GM19324 (cell line): ENCODE measurements at regions not wholly inside any gene's neighbourhood (a gene's known extent, or its start where the extent isn't known, plus 50 kb on each side); places are given as distances from the start of the nearest gene placed in this dataset.

Source experiments
- ATAC-seq: cut with Tn5 transposase; IDR thresholded peaks from one replicate; pipeline ENCODE4 v1.9.1; 2021; ENCODE audit warnings: mild to moderate bottlenecking, moderate library complexity; ENCODE audit not compliant: unreplicated experiment, low FRiP score

- no peak for ATAC-seq
Measured at GRCh38 chr14:83798421-83798820, 1731.5 kb upstream of the FLRT2 start.

- ATAC-seq, result no peak
Measured at GRCh38 chr14:83799233-83799632, 1730.7 kb upstream of the FLRT2 start.

GRCh38 chr14:83814896-83815295, 1715.0 kb upstream of the FLRT2 start:
- ATAC-seq, result no peak

GRCh38 chr14:83816761-83817160, 1713.2 kb upstream of the FLRT2 start:
- no peak for ATAC-seq

- ATAC-seq, result no peak
Measured at GRCh38 chr14:83825843-83826242, 1704.1 kb upstream of the FLRT2 start.

GRCh38 chr14:83826838-83827237, 1703.1 kb upstream of the FLRT2 start:
- ATAC-seq, result no peak

GRCh38 chr14:83827383-83827782, 1702.6 kb upstream of the FLRT2 start:
- no peak for ATAC-seq

GRCh38 chr14:83828406-83828805, 1701.5 kb upstream of the FLRT2 start:
- ATAC-seq, result no peak

GRCh38 chr14:83830316-83830715, 1699.6 kb upstream of the FLRT2 start:
- ATAC-seq, result no peak

- ATAC-seq, result no peak
Measured at GRCh38 chr14:83838226-83838625, 1691.7 kb upstream of the FLRT2 start.

GRCh38 chr14:83842547-83842946, 1687.4 kb upstream of the FLRT2 start:
- ATAC-seq, result no peak

- no peak for ATAC-seq
Measured at GRCh38 chr14:83847102-83847501, 1682.8 kb upstream of the FLRT2 start.

- ATAC-seq, result no peak
Measured at GRCh38 chr14:83850092-83850491, 1679.9 kb upstream of the FLRT2 start.

GRCh38 chr14:83856334-83856733, 1673.6 kb upstream of the FLRT2 start:
- ATAC-seq, result no peak

GRCh38 chr14:83860631-83861155, 1669.3 kb upstream of the FLRT2 start:
- ATAC-seq, result no peak

- no peak for ATAC-seq
Measured at GRCh38 chr14:83863042-83863774, 1666.7 kb upstream of the FLRT2 start.

- no peak for ATAC-seq
Measured at GRCh38 chr14:83864106-83864505, 1665.8 kb upstream of the FLRT2 start.

GRCh38 chr14:83867566-83868225, 1662.2 kb upstream of the FLRT2 start:
- no peak for ATAC-seq

- no peak for ATAC-seq
Measured at GRCh38 chr14:83870546-83871270, 1659.2 kb upstream of the FLRT2 start.

GRCh38 chr14:83873669-83874068, 1656.3 kb upstream of the FLRT2 start:
- ATAC-seq, result no peak

GRCh38 chr14:83874662-83875061, 1655.3 kb upstream of the FLRT2 start:
- ATAC-seq, result no peak
